ENCODE measurements at regions not wholly inside any gene's neighbourhood (a gene's known extent, or its start where the extent isn't known, plus 50 kb on each side); places are given as distances from the start of the nearest gene placed in this dataset.
"Not testable (repeated sequence)": the region's sequence is repeated elsewhere in the genome, so short reads cannot be mapped to it uniquely, and the experiment has no call there.

- TF ChIP-seq CTCF (conservative IDR thresholded peaks at IDR 0.05; ENCODE audit: low read depth in 2 of 2); REST (IDR thresholded peaks at IDR 0.05; ENCODE audit: unreplicated experiment); POLR2AphosphoS5 (IDR thresholded peaks at IDR 0.05; ENCODE audit: low read depth); EZH2 (IDR thresholded peaks at IDR 0.05; ENCODE audit: low read depth, unreplicated experiment); EZH2phosphoT487 (IDR thresholded peaks at IDR 0.05; ENCODE audit: unreplicated experiment); ZNF462 (CRISPR knock-in tag; IDR thresholded peaks at IDR 0.05); ZNF114 (CRISPR knock-in tag; IDR thresholded peaks at IDR 0.05); JUNB (IDR thresholded peaks at IDR 0.05; ENCODE audit: unreplicated experiment); ZNF331 (CRISPR knock-in tag; IDR thresholded peaks at IDR 0.05; ENCODE audit: low read depth): not testable (repeated sequence)
Measured at GRCh38 chr4:28857028-28857427, 1863.1 kb upstream of the PCDH7 start.
